ENCODE measurements at regions not wholly inside any gene's neighbourhood (a gene's known extent, or its start where the extent isn't known, plus 50 kb on each side); places are given as distances from the start of the nearest gene placed in this dataset.

DNA sequence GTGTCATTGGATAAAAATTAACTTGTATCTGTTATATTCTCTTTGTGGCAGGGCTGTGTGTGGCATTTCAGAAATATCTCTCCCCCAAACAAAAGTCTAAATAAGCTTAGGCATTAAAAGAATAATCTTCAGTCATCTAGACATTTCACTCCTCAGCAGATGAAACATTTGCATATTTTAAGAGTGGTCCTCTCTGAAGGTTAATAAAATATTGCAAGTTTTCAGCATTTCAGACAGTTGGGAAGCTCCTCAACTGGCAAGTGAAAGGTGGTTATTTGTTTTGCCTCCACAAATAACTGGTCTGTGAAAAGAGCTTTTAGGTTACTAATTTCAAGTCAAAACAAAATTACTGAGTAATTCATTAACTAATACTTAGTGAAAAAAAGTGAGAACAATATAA, 462.6 kb downstream of the EPHA4 start:
- no peak overlapping the region for H3K27ac ChIP-seq

DNA sequence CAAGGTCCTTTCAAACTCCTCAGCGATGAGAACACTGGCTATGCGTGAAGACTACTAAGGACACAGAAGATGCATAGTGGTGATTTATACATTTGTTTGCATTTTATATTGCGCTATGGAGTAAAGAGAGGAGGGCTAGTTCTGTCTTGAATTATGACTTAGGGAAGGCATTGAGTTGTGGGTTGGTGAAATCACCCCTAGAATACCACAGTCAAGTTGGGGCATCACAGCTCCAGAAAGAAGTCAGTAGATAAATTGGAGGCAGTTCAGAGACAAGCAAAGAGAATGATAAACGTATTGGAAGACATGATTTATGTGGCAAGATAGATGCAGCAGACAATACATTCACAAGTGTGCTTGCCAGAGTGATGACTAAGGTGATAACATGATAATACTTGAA, 460.4 kb downstream of the EPHA4 start:
- TF ChIP-seq, protein P1, sequence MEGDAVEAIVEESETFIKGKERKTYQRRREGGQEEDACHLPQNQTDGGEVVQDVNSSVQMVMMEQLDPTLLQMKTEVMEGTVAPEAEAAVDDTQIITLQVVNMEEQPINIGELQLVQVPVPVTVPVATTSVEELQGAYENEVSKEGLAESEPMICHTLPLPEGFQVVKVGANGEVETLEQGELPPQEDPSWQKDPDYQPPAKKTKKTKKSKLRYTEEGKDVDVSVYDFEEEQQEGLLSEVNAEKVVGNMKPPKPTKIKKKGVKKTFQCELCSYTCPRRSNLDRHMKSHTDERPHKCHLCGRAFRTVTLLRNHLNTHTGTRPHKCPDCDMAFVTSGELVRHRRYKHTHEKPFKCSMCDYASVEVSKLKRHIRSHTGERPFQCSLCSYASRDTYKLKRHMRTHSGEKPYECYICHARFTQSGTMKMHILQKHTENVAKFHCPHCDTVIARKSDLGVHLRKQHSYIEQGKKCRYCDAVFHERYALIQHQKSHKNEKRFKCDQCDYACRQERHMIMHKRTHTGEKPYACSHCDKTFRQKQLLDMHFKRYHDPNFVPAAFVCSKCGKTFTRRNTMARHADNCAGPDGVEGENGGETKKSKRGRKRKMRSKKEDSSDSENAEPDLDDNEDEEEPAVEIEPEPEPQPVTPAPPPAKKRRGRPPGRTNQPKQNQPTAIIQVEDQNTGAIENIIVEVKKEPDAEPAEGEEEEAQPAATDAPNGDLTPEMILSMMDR (IDR thresholded peaks at IDR 0.05): no peak
- TF ChIP-seq ZFX (IDR thresholded peaks at IDR 0.05; ENCODE audit: borderline replicate concordance): no peak
- H3K27ac ChIP-seq: no peak overlapping the region

More for the DNA sequence above, 462.6 kb downstream of the EPHA4 start:
- TF ChIP-seq, protein P1 (IDR thresholded peaks at IDR 0.05): no peak
- no peak for TF ChIP-seq ZFX (IDR thresholded peaks at IDR 0.05; ENCODE audit: borderline replicate concordance)

DNA sequence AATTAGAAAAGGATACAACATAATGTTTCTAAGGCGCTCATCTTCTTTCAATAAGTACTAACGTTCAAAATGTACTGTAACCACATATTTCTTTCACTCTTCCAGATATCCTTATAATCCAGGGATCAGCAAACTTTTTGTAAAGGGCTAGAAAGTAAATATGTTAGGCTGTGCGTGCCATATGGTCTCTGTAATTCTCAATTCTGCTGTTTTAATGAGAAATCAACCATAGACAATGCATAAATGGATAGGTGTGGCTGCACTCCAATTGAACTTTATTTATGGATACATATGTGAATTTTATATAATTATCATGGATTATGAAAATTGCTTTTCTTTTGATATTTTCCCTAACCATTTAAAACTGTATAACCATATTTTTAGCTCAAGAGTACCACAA, 459.4 kb downstream of the EPHA4 start:
- TF ChIP-seq ZFX (IDR thresholded peaks at IDR 0.05; ENCODE audit: borderline replicate concordance): no peak
- TF ChIP-seq, protein P1 (IDR thresholded peaks at IDR 0.05): no peak
- H3K27ac ChIP-seq: no peak overlapping the region

DNA sequence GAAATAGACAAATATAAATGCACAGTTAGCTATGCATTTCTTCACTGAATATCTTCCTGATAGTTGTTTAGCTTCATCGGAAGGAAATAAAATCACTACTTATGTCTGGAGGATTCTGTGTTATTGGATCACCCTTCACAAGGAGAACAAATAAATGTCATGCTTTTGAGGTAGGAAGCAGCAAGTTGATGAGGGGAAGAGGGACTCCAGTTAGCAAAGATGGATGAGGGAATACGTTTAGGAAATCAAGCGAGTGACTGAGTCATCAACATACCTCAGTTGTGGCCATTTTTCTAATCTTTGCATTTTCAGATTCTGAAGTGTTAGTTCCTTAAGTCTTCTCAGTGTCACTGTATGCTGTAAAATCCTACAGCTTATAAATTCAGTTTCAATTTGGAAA, 456.2 kb downstream of the EPHA4 start:
- no peak overlapping the region for H3K27ac ChIP-seq
- TF ChIP-seq, protein P1 (IDR thresholded peaks at IDR 0.05): no peak
- TF ChIP-seq ZFX (IDR thresholded peaks at IDR 0.05; ENCODE audit: borderline replicate concordance): no peak

DNA sequence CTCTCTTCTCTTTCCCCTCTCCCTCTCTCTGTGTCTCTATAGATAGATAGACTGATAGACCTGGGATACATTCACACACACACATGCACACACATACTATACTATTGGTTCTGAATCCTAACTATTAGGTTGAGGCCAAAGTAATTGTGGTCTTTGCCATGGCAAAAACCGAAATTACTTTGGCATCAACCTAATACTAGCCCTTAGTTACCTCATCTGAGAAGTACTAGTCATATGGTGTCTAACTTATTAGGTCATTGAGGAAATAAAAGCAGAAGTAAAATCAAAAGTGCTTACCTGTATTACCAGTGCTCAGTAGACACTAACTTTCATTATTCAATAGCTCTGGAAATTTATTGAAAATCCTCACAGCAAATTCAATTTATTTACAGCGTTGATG, 451.5 kb downstream of the EPHA4 start:
- no peak for TF ChIP-seq ZFX (IDR thresholded peaks at IDR 0.05; ENCODE audit: borderline replicate concordance)
- TF ChIP-seq, protein P1 (IDR thresholded peaks at IDR 0.05): no peak
- H3K27ac ChIP-seq: no peak overlapping the region

DNA sequence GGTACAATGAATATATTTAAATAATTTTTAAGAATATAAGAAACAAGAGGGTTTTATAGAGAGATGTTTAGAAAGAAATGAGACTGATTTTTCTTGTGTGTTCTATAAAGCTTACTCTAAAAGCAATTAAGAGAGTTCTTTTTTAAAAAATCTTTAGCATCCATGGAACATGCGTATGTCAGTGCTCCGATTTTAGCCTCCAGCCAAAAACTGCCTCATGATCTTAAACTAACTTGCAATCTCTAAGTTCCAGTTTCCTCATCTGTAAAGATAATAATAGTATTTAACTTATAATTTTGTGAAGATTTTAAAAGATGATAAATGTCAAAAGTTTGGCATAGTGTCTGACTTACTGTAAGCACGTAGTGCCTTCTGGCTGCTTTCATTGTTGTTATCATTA, 448.7 kb downstream of the EPHA4 start:
- no peak overlapping the region for H3K27ac ChIP-seq
- no peak for TF ChIP-seq ZFX (IDR thresholded peaks at IDR 0.05; ENCODE audit: borderline replicate concordance)
- TF ChIP-seq, protein P1 (IDR thresholded peaks at IDR 0.05): no peak

DNA sequence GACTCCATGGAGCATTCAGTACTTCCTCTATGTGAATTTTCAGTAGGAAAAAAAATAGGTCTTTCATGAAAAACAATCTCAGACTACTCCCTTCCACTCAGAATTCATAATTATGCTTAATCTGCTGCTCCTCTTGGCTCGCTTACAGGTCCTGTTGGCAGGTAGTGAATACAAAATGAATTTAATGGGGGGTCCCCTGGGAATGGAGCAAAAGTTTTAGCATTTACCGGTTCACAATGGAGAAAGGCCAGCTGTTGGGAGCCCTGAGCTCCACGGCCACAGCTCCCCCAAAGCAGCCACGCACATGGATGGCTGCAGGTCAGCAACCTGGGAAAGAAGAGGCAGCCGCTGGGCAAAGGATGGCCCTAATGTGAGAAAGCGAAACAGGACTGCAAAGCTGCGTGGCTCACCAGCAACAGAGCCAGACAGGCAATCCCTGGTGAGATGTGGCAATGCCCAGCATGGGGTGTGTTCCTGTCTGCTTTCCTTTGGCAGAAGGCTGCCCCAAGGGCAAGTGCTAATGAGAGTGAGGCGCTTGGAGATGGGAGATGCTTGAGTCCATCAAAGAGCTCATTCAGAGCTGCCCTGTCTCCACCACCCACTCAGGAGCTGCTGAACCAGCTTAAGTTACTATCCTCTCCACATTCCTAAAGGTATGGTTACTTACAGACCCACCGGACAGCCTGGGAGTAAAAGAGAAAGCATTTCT, 447.4 kb downstream of the EPHA4 start:
- H3K27ac ChIP-seq: no peak overlapping the region
- no peak for TF ChIP-seq ZFX (IDR thresholded peaks at IDR 0.05; ENCODE audit: borderline replicate concordance)
- TF ChIP-seq, protein P1 (IDR thresholded peaks at IDR 0.05): no peak

Measured in 22Rv1 (cell line).